Psoas muscle (tissue), 7 donors: ENCODE measurements at regions not wholly inside any gene's neighbourhood (a gene's known extent, or its start where the extent isn't known, plus 50 kb on each side); places are given as distances from the start of the nearest gene placed in this dataset.

Experiments used
- ATAC-seq, 4 donors: fragments of 200-7000 bp; cut with Tn5 transposase; one replicate each; pipeline ENCODE4 v1.9.1; 2020; ENCODE audit warnings: moderate library complexity in 3 of 4, mild to moderate bottlenecking in 2 of 4
- DNase-seq, 2 donors: peaks; one replicate each; pipeline ENCODE4 v3.0.0-alpha.2; 2020
- H3K27ac ChIP-seq: fragments of 200-600 bp; one replicate; pipeline ENCODE4 v1.8.0; 2022
- H3K27me3 ChIP-seq, 3 donors: fragments of 200-600 bp in 1 of 3; one replicate each; pipeline versions ENCODE4 v1.6.1 to v1.8.0; 2013 to 2022; ENCODE audit warnings: low read length in 2 of 3, mild to moderate bottlenecking in 2 of 3, moderate library complexity in 1 of 3; ENCODE audit not compliant: insufficient read depth in 3 of 3
- H3K36me3 ChIP-seq, 2 donors: fragments of 200-600 bp in 1 of 2; one replicate each; pipeline versions ENCODE4 v1.6.1 to v1.8.0; 2013 to 2022; ENCODE audit warnings: low read depth in 1 of 2, mild to moderate bottlenecking in 1 of 2, moderate library complexity in 1 of 2; ENCODE audit not compliant: insufficient read depth in 1 of 2
- H3K4me1 ChIP-seq: fragments of 200-600 bp; one replicate; pipeline ENCODE4 v1.8.0; 2022
- H3K4me3 ChIP-seq: fragments of 200-600 bp; one replicate; pipeline ENCODE4 v1.8.0; 2022; ENCODE audit warnings: mild to moderate bottlenecking
- H3K9me3 ChIP-seq: fragments of 200-600 bp; one replicate; pipeline ENCODE4 v1.8.0; 2022
- CTCF ChIP-seq: fragments of 200-600 bp; IDR thresholded peaks from one replicate; pipeline ENCODE4 v1.8.0; 2022; ENCODE audit warnings: antibody characterized with exemption
- WGBS, 3 donors: extraction: QIAGEN DNeasy Blood & Tissue Kit; methylation state at CpG; one replicate each; pipeline versions ENCODE4 v1.1.6 to v1.1.7; 2013; 5-methylcytosine and 5-hydroxymethylcytosine counted together
- intact Hi-C, 2 donors: fragments of 100-400 bp; cut with DNase I; formaldehyde crosslinking; loops; one replicate each; pipeline versions ENCODE4 v1.11.0 to v1.14.2; 2022
- donor health status: healthy with polysubstance abuse.
- donor health status: DM: no; HTN: no; CAD: no; lungs with moderate emphysema.
- donor health status: Bipolar disorder and iron deficiency.
- donor health status: healthy.
- donor health status: DM: yes; HTN: yes; CAD: no.
- donor health status: DM: no; HTN: no; CAD: no.
- donor health status: DM: yes; HTN: yes; CAD: no.

DNA sequence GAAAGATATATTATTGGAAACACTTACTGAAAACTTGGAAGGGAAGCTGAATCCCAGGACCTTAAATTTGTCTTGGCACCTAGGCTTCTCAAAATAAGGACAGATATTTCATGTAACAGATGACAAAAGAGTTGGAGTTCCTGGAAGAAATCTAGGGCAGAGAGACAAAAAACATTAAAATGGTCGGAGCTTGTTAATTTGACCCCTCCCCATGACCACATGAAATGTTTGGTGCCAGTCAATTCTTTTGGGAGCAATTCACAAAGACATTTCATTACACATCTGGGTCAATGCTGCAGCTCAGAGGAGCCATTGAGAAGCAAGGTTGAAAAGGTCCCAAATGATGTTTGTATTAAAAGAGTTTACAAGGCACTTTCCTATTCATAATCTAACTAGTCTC, 162.0 kb upstream of the GUCY1A2 start:
- Histone ChIP-seq H3K27ac (no peak overlapping the region), H3K9me3 (no peaks in the 10 kb centered on the region), H3K36me3 (no peaks in the 10 kb centered on the region), H3K4me3 (no peak overlapping the region), H3K4me1 (no peaks in the 10 kb centered on the region), H3K27me3 (no peaks in the 10 kb centered on the region)
- no peak for TF ChIP-seq CTCF
- DNase-seq (no peak), ATAC-seq (no peak)
- 10 to 25% (median 17%) methylated on average over 1 of the region's 1 CpG for WGBS, 3 donors
- intact Hi-C loops, result no loop called here

GRCh38 chr11:107179829-107180228, 161.6 kb upstream of the GUCY1A2 start:
- WGBS, 3 donors, result 40 to 54% (median 53%) methylated on average over 1 of the region's 1 CpG
- intact Hi-C loops, result no loop called here
- no peaks in the 10 kb centered on the region for H3K36me3 ChIP-seq
- H3K27me3 ChIP-seq, result no peaks in the 10 kb centered on the region
- H3K4me1 ChIP-seq, result no peaks in the 10 kb centered on the region
- no peak overlapping the region for H3K27ac ChIP-seq
- DNase-seq (no peak), ATAC-seq (no peak)
- TF ChIP-seq CTCF, result no peak
- no peaks in the 10 kb centered on the region for H3K9me3 ChIP-seq
- no peak overlapping the region for H3K4me3 ChIP-seq

DNA sequence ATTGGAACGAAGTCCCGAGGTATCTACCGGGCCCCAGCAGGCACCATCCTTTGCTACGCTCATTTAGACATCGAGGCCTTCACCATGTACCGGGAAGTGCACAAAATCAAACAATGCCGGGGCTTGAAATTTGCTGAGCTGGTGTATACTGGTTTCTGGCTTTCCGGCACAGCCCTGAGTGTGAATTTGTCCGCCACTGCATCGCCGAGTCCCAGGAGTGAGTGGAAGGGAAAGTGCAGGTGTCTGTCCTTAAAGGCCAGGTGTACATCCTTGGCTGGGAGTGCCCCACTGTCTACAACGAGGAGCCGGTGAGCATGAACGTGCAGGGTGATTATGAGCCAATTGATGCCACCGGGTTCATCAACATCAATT, 158.8 kb upstream of the GUCY1A2 start:
- intact Hi-C loops, result no loop called here
- ATAC-seq (no peak), DNase-seq (peak in 1 of 2 donors; percentile 28)
- no peaks in the 10 kb centered on the region for H3K9me3 ChIP-seq
- no peaks in the 10 kb centered on the region for H3K36me3 ChIP-seq
- no peak overlapping the region for H3K27ac ChIP-seq
- no peaks in the 10 kb centered on the region for H3K4me1 ChIP-seq
- H3K27me3 ChIP-seq, result no peaks in the 10 kb centered on the region
- no peak for TF ChIP-seq CTCF
- no peak overlapping the region for H3K4me3 ChIP-seq
- WGBS, 3 donors, result 86 to 90% (median 87%) methylated on average over 15 of the region's 15 CpGs

DNA sequence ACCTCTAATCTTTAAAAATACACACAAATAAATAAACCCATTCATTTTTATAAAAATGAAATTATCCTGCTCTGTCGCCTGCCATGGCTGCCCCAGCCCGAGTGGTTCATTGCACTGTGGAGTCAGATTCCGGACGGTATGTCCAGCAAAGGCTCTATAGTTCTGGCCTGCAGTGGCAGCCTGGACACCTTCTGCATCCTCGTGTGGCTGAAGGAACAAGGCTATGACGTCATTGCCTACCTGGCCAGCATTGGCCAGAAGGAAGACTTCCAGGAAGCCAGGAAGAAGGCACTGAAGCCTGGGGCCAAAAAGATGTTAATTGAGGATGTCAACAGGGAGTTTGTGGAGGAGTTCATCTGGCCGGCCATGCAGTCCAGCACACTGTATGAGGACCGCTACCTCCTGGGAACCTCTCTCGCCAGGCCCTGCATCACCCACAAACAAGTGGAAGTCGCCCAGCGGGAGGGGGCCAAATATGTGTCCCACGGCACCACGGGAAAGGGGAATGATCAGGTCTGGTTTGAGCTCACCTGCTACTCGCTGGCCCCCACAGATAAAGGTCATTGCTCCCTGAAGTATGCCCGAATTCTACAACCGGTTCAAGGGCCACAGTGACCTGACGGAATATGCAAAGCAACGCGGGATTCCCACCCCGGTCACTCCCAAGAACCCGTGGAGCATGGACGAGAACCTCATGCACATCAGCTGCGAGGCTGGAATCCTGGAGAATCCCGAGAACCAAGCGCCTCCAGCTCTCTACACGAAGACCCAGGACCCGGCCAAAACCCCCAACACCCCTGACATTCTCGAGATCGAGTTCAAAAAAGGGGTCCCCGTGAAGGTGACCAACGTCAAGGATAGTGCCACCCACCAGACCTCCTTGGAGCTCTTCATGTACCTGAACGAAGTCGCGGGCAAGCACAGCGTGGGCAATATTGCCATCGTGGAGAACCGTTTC, 158.2 kb upstream of the GUCY1A2 start:
- intact Hi-C loops, result no loop called here
- H3K4me3 ChIP-seq, result no peak overlapping the region
- H3K27ac ChIP-seq, result no peak overlapping the region
- H3K27me3 ChIP-seq, result no peaks in the 10 kb centered on the region
- ATAC-seq (no peak), DNase-seq (peak in 1 of 2 donors; percentile 39)
- no peaks in the 10 kb centered on the region for H3K4me1 ChIP-seq
- 93 to 95% (median 94%) methylated on average over 37 of the region's 37 CpGs for WGBS, 3 donors
- H3K9me3 ChIP-seq, result no peaks in the 10 kb centered on the region
- no peak for TF ChIP-seq CTCF
- H3K36me3 ChIP-seq, result no peaks in the 10 kb centered on the region
